WI38 (cell line): ENCODE measurements at regions not wholly inside any gene's neighbourhood (a gene's known extent, or its start where the extent isn't known, plus 50 kb on each side); places are given as distances from the start of the nearest gene placed in this dataset.
"Not testable (repeated sequence)": the region's sequence is repeated elsewhere in the genome, so short reads cannot be mapped to it uniquely, and the experiment has no call there.

ENCODE experiments used
- H3K4me3 ChIP-seq: 2 replicates; pipeline ENCODE4 v1.5.1; 2011; ENCODE audit warnings: low read depth, mild to moderate bottlenecking, control low read depth, low read length
- CTCF ChIP-seq: IDR thresholded peaks from 2 replicates; pipeline ENCODE4 v1.5.1; 2012; ENCODE audit warnings: low read depth, mild to moderate bottlenecking, control low read depth, low read length

GRCh38 chr5:104551628-104552027, 989.0 kb upstream of the NUDT12 start:
- no peak for TF ChIP-seq CTCF
- H3K4me3 ChIP-seq = no peak overlapping the region

DNA sequence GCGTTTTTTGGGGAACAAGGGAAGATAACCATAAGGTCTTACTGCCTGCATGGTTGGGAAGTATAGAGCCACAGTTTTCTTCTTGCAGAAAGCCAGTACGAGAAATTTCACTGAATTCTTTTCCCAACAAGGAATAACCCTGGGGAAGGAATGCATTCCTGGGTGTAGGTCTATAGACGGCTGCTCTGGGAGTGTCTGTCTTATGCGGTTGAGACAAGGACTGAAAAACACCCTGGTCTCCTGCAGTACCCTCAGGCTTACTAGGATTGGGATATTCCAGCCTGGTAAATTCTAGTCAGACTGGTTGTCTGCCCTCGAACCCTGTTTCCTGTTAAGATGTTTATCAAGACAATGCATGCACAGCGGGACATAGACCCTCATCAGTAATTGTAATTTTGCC, 984.3 kb upstream of the NUDT12 start:
- not testable (repeated sequence) for H3K4me3 ChIP-seq

DNA sequence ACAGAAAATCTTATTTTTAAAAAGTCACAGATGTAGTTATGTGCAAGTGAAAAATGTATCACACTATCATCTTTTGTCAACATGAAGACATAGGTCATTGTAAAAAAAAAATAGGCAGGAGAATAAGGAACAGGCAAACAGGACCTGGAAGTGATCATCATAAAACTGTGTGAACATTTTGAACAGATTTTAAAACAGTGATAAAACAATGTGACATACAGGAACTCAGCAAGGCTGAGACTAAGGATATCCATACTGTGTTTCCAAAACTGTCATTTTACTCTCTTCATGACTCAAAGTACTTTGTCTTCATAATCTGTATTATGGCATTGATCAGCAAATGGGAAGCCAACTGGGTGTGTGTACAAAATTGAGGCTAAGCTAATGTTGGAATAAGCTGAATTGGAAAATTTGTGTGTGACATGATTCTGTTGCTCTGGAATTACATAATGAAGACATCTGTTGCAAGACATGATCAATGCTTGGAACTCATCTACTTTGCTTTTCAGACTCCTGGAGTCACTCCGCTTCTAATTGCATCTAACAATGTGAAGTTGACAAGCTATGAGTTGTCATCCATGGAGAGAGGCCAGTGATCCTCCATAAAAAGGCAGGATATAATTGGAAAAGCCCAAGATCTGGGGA, 978.7 kb upstream of the NUDT12 start:
- no peak overlapping the region for H3K4me3 ChIP-seq
- no peak for TF ChIP-seq CTCF

DNA sequence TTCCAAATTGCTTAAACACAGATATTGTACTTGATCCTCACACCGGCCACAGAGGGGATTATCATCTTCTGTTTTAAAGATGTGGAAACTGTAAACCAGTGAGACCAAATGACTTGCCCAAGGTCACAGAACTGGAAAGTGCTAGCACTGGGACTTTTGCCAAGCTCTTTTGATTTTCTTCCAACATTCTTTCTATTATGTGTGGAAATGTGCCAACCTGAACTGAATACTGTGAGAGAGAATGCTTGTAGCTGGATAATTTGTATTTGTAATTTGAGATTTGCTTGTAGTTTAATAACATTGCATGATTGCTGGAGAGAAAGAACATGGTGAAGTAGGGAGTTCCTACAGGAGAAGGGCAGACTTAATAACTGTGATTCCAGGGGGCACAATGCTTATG, 977.9 kb upstream of the NUDT12 start:
- no peak overlapping the region for H3K4me3 ChIP-seq

GRCh38 chr5:104539618-104540350, 977.2 kb upstream of the NUDT12 start:
- no peak for TF ChIP-seq CTCF
- no peak overlapping the region for H3K4me3 ChIP-seq

More for the DNA sequence above, 977.9 kb upstream of the NUDT12 start:
- TF ChIP-seq CTCF = no peak

- no peak for TF ChIP-seq CTCF
- H3K4me3 ChIP-seq = no peak overlapping the region
These were observed 976.1 kb upstream of the NUDT12 start for GRCh38 chr5:104538734-104539133.

GRCh38 chr5:104533498-104533897, 970.9 kb upstream of the NUDT12 start:
- no peak for TF ChIP-seq CTCF
- H3K4me3 ChIP-seq = no peak overlapping the region
